Fibroblast of mammary gland (primary cell): ENCODE measurements at regions not wholly inside any gene's neighbourhood (a gene's known extent, or its start where the extent isn't known, plus 50 kb on each side); places are given as distances from the start of the nearest gene placed in this dataset.
"Not testable (repeated sequence)": the region's sequence is repeated elsewhere in the genome, so short reads cannot be mapped to it uniquely, and the experiment has no call there.

Experiments
- DNase-seq: peaks from one replicate; pipeline ENCODE4 v3.0.0-alpha.2; 2010; ENCODE audit warnings: low read depth
- H3K4me3 ChIP-seq: 2 replicates; pipeline ENCODE4 v1.5.1; 2011; ENCODE audit warnings: low read depth, mild to moderate bottlenecking, low read length, moderate library complexity; ENCODE audit not compliant: control insufficient read depth
- TF ChIP-seq, protein P1 (sequence below): conservative IDR thresholded peaks from 2 replicates; pipeline ENCODE4 v1.5.1; 2011; ENCODE audit warnings: low read depth, low read length, inconsistent platforms; ENCODE audit not compliant: control insufficient read depth, insufficient read depth

DNA sequence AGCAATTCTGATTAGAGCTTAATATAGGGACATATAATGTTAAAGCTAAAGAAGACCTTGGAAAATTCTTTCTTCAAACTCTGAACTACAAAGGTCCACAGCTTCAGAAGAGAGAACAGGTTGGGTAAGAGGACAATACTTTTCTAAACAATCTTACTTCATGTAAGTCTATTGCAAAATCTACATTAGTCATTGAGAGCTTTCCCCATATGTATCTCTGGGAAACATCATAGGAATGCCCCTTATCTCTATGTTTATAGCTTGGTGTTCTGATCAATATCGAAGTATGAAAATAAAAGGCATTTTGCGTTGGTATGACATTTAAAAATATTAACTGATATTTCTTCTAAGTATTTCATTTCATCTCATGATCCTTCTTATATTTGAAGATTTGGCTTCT is 962.6 kb downstream of the AACS start:
- H3K4me3 ChIP-seq: no peak overlapping the region
- DNase-seq: no peak
- TF ChIP-seq, protein P1, sequence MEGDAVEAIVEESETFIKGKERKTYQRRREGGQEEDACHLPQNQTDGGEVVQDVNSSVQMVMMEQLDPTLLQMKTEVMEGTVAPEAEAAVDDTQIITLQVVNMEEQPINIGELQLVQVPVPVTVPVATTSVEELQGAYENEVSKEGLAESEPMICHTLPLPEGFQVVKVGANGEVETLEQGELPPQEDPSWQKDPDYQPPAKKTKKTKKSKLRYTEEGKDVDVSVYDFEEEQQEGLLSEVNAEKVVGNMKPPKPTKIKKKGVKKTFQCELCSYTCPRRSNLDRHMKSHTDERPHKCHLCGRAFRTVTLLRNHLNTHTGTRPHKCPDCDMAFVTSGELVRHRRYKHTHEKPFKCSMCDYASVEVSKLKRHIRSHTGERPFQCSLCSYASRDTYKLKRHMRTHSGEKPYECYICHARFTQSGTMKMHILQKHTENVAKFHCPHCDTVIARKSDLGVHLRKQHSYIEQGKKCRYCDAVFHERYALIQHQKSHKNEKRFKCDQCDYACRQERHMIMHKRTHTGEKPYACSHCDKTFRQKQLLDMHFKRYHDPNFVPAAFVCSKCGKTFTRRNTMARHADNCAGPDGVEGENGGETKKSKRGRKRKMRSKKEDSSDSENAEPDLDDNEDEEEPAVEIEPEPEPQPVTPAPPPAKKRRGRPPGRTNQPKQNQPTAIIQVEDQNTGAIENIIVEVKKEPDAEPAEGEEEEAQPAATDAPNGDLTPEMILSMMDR: no peak

DNA sequence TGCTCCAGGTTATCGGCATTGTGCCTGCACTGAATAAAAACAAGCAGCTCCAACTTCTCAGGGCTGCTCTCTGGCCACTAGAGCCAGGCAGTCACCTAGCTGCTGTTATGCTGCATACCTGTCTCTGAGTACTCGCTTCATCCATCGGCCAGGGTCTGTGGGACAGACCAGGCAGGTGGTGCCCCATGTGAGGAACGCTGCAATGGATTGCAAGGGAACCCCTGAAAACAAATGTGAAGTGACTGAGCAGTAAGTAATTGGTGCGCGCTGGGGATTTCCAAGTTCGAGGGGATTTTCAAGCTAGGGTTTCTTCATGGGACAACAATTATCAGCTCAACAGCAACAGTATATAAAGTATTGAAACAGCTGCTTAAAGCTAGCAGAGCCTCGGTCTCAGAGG is 965.3 kb downstream of the AACS start:
- no peak for DNase-seq
- TF ChIP-seq, protein P1: no peak
- no peak overlapping the region for H3K4me3 ChIP-seq

DNA sequence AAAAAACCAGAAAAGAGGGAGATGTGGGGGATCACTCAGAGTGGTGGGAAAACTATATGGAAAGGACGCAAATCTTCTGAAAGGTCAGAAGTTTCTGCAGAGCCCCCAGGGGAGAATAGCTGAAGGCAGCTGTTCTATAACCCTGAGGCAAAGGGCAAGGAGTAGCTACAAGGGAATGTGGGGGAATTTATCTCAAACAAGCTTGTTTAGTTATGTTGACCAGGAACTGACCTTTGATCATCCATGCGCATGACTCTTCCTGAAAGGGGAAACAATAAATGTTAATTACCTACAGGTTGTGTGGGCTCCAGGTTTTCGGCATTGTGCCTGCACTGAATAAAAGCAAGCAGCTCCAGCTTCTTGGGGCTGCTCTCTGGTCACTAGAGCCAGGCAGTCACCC is 968.5 kb downstream of the AACS start:
- TF ChIP-seq, protein P1: no peak
- no peak for DNase-seq
- H3K4me3 ChIP-seq: no peak overlapping the region

DNA sequence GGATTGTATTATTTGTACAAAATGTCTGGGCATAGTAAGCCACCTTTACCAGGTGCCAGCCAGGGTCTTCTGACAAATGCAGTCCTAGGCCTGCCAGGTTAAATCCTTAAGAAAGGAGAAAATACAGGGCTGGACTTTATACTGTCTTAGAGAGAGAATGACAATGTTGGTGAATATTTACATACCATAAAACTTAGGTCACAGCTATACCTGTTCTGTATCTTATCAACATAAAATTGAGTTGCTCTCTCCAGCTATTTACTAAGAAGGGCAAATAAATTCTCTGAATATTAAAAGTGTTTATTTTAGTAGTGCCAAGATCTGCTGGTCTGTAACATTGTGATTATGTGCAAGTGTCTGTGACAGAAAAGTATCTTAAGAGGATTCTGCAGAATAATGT is 971.1 kb downstream of the AACS start:
- DNase-seq: no peak
- TF ChIP-seq, protein P1: no peak
- no peak overlapping the region for H3K4me3 ChIP-seq

DNA sequence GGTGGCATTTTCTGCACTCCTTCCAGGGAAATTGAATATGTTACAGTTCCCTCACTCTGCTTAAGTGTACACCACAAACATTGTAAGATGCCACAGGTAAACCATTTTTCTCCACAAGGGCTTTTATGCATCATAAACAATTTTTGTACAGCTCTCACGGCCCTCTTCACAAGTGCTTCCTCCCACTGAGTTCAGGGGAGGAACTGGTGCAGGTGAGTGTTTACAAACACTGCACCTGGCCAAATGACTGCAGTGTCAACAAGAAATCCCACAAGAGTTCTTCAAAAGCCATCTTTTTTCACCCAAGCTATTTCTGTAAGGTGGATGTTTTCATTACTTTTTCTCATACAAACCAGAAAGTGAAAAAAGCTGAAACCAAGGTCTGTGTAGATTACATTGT is 973.2 kb downstream of the AACS start:
- H3K4me3 ChIP-seq: no peak overlapping the region
- DNase-seq: no peak
- TF ChIP-seq, protein P1: no peak

DNA sequence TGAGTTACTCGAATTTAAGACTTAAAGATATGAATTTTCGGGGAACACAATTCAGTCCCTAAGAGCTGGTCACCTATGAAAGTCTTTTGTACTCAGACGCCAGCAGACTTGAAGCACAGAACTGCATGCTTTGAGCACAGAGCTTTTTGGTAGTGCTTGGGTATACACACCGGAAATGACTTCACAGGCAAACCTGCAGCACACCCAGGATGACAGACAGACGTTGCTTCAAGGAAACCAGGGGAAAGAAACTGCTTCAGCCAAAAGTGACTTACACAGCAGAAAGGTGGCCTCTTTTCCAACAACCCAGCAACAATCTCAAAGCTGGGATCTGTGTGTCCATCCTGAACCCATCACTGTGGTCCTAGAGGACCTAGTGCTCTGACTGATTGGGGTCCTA is 975.1 kb downstream of the AACS start:
- no peak for DNase-seq
- H3K4me3 ChIP-seq: no peak overlapping the region
- TF ChIP-seq, protein P1: no peak

DNA sequence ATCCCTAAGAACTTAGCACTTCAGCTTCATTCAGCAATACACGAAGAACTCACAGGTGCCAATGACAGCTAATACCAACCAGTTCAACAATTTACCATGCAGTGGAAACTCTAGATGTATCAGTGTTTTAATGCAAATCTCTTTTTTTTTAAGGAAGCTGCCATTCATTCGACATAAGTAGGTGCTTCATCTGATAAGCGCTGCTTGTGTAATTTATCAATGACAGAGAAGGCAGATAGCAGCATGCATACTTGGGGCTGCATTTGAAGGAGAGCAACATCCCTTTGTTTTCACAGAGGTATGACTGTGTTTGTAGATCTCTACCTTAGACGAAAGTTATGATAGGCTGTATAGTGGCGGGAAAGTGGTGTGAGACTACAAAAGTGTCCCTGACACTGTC is 977.1 kb downstream of the AACS start:
- H3K4me3 ChIP-seq: no peak overlapping the region
- DNase-seq: no peak
- TF ChIP-seq, protein P1: no peak

DNA sequence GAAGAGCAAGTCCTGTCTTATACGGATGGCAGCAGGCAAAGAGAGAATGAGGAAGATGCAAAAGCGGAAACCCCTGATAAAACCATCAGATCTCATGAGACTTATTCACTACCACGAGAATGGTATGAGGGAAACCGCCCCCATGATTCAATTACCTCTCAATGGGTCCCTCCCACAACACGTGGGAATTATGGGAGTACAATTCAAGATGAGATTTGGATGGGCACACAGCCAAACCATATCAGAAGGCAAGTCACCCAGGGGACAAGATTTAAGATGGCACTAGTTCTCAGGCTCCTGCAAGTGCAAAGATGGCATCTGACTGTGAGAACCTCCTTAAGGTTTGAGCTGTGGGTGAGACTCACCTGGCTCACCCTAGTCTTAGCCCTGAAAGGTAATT is 984.3 kb downstream of the AACS start:
- DNase-seq, H3K4me3 ChIP-seq: not testable (repeated sequence)
